Inflammatory macrophage treated with lipopolysaccharide for 4 hours (primary cell): ENCODE measurements at regions not wholly inside any gene's neighbourhood (a gene's known extent, or its start where the extent isn't known, plus 50 kb on each side); places are given as distances from the start of the nearest gene placed in this dataset.

Experiments used
- DNase-seq: peaks from one replicate; pipeline ENCODE4 v3.0.0-alpha.2; 2020

DNA sequence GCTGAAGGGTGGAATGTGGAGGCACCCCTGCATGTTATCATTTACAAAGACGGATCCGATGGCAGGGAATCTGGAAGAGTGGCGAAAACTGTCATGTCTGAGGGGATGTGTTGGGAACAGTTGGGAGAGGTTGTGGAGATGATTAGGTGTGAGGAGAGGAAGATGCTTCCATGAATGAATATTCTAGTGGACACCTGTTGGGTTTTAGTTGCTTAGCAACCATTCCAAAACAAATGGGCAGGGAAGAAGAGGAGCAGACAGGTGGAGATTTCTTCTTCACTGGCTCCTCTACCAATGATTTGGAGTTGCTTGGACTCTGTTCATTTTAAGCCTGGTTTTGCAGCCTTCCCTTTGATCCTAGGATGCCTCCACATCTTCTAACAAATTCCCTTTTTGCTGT lies 465.3 kb upstream of the CLINT1 start:
- DNase-seq = no peak

DNA sequence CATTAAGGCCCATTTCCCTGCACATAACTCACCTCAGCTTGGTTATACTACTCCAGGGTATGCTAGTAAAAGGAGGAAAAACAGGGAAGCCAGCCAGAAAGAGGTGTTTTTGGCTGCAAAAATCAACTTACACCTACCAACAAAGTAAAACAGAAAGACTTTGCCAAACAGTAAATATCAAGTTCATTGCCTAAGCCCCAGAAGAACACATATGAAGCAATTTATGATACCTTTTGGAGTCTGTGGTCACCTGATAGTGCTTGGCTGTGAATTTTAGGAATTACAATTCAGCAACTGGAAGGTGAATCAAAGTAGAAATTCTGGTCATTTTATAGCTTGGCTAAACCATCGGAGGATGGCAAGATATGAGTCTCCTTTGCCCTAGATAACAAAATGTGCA lies 463.7 kb upstream of the CLINT1 start:
- no peak for DNase-seq

DNA sequence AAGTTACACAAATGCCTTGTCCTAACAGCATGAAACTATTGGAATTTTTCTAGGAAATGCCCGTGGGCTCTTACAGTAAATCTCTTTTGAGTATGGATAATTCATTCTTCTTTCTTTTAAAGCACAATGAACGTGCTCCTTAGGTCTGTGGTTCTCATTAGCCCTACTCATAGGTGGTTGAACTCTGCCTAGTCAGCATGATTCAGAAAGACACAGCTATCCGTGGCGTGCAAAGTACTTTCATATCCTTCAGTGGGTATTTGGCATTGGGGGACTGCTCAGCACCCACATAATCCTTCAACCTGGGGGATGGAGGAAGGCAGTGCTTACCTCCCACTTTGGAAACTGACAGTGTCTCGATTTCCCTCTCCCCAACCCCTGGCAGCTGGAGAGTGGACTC lies 462.0 kb upstream of the CLINT1 start:
- no peak for DNase-seq

DNA sequence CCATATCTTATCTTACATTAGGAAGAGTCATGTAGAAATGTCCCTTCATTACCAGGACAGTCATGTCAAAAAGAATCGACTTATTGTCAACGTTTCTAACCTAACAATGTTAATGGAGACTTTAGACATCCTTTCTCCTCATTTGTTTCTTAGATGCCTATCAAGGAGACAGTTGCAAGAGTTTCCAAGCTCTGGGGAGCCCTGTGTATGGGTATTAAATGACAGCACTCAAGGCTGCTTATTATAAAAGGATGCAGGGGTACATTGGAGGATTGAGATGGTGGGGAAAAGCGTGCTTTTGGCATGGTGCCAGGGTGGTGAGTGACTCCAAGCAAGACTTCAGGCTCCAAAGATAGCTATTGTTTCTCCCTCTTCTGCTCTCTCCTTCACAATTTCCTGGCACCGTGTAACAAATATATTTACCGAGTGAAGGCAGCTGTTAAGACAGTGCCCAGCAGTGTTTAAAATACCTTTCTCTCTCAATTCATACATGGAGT lies 461.3 kb upstream of the CLINT1 start:
- DNase-seq = no peak

DNA sequence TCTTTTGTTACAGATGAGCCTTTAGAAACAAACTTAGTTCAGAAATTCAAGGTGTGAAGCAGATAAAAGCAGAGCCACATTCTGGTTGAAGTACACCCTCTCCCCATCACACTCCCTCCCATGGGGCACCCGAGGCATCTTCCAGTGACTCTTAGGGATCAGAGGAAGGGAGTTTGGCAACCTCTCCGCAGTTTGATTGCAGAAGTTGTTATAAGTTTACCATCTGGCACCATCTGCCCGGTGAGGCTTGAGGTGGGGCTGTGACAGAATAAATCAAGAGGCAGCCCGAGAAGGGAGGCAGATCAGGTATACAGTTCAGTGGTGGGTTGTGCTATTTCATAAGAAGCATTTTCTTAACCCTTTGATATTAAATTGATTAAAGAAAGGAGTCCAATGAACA lies 458.6 kb upstream of the CLINT1 start:
- DNase-seq = no peak

DNA sequence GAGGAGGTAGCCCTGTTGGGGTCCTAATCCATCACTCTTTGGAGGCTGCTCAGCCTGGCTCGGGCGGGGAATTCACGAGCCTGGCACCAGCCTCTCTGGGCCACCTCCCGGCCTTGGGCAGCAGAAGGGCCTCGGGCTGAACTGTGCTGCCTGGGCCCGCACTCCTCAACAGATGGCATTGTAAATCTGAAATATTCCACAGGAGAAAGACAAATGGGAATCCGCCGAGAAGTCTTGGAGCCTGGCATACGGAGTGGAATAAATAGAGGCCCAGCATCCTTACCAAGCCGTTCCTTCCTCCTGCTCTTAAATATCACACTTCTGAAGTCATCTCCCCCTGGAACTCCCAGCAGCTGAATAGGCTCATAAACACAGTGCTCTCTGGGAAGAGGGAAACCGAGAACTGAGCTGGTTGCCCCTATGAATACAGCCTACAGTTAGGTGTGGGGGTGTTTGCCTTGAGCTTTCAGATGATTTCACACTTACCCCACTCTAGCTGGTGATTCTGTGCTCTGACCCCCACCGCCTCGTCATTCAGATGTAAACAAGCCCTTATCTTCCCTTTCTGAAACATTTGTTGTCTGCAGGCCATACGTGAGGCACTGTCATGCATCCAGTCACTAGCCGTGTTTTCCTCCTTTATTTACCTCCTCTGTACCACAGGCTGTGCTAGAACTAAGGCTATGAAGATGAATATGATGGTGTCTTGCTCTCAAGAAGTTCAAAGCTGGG lies 455.0 kb upstream of the CLINT1 start:
- DNase-seq = no peak

DNA sequence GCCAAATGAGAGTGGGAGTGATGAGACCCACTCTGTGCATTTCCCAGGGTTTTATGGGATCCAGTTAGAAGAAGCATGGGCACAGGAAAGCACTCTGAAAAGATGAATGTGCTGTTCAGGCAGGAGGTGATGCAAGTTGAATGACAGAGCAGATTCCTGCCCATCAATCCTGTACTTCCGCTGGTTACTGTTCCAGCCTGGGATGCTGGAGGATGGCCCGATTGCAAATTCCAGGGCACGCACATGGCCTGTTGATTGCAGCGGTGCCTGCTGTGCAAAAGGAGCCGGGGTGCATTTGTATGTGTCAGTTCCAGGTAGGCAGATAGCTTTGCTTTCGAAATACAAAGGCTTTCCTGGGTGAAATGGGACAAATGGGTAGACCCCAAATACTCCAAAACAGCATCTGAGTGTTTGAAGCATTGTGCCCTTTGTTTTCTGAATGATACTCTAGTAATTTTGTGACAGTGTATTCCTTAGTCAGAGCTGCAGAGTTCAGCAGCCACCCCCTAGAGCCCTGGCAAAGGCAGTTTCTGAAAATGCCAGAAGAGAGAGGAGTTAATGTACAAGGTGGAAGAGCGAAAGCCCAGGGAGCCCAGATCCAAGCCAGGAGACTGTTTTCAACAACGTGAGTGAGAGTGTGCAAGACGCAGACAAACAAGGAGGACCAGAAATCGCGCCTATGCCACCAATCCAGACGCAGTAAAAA lies 454.2 kb upstream of the CLINT1 start:
- no peak for DNase-seq

DNA sequence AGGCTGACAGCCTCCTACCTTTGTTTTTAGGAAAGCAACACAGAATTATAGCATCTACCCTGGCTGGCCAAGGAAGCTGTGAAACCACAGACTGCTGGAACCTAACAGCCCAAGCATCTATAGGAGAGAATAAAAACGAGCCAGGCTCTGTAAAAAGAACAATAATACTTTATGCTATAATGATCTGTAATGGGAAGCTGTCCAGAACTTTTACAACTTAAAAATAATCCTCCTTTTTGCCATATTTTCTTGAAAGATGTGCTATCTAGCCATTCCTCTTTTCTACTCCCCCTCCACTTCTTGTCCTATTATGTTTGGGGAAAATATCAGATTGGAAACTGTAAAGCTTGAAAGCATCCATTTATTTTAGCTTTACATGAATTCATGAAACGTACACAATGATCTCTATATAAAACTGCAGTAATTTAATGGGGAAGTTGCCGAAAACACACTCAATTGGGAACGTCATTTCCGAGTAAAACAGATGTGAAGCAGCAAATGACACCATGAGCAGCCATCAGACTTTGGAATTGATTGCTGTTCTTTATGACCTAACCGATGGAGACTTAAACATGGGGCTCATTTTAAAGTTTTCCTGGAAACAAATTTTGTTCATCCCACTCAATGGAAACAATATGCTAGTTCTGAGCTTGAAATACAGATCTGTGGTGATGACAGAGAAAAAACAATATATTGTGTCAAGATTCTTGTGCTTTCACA lies 450.3 kb upstream of the CLINT1 start:
- no peak for DNase-seq

DNA sequence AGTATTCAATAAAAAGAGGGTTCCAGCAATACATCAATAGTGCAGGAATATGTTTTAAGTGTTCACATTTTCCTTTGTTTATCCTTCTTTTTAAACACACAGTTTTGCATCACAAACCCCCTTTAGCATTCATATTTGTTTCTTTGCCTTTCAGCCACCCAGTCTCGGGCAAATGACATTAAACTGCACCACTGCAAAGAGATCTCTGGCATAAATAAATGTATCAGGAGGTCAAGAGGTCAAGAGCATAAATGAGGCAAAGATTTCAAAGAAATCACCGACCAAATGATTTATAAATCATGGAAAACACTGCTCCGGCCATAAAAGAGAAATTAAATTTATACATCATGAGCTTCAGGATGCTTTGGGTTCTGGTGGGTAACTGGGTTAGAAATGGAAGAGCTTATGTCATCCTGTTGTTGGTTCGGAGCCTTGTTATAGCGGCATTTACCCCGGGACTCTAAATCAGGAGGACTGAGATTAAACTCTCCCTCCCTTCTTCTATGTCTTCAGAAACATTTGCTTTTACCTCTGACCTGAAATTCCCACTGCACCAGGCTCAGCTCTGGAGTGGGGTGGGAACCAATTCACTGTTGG lies 449.6 kb upstream of the CLINT1 start:
- no peak for DNase-seq

DNA sequence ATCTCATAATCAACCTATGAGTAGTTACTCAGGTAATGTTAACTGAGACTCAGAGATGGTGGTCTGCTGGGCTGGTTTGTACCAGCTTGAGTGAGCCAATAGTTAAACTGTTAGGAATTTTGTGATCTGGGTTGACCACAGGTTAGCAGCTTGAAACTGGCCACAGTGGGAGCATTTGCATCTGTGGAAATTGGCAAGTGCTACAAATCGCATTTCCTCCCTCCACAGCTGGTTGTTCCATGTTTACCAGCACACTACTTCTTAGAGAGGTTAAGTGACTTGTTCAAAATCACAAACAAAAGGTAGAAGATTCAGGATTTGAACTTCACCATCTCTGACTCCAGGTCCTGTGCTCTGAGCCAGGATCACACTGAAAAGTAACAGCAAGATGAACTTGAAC lies 446.9 kb upstream of the CLINT1 start:
- DNase-seq = no peak

DNA sequence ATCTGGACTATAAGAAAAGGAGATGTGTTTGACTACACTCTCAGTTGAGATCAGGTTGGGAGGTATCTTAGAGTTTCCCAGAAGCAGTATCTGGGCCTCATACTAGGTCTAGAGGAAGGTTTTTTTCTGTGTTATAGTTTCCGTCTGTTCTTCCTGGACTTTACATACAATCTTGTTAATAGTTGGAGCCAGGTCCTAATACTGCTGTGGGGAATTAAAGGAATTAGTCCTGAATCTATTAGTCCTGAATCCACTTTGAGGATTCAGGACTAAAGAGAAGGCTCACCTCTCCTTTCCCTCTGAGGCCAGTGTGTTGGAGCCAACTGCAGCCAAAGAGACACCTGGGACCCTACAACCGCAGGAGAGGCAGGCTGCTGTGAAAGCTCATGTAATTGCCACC lies 445.7 kb upstream of the CLINT1 start:
- DNase-seq = no peak

DNA sequence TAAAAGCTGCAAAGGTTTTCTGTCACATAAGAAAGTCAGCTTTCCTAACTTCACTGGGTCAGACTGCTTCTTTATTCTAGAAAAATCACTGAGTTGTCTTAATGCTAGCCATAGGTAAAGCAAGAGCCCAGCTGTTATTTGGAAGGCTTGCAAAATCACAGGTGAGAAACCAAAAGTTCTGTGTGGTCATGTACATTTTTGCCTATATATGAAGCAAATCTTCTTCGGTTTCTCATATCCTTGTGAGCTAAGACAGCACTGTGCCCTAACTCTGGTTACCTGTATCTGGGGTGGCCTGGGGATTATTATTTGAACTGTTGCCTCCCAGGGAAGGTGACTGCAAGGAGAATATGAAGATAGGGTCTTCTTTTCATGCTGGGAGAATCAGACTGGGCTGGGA lies 444.9 kb upstream of the CLINT1 start:
- no peak for DNase-seq

DNA sequence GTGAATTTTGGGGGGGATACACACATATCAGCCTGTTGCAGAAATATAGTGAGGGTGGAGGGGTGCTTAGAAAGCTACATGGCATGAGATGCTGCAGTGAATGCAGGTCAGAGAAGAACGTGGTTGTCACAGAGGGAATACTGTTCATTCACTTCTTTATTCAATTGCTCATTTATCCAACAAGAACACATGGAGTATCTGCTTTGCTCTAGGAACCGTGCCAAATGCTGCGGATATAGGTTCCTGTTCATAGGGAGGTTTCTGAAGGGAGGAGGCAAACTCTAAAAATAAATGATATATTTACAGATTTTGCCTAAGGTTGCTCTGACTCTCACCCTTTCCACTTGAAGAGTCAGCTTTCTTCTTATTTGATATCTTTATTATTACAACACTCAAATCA lies 444.3 kb upstream of the CLINT1 start:
- DNase-seq = no peak

DNA sequence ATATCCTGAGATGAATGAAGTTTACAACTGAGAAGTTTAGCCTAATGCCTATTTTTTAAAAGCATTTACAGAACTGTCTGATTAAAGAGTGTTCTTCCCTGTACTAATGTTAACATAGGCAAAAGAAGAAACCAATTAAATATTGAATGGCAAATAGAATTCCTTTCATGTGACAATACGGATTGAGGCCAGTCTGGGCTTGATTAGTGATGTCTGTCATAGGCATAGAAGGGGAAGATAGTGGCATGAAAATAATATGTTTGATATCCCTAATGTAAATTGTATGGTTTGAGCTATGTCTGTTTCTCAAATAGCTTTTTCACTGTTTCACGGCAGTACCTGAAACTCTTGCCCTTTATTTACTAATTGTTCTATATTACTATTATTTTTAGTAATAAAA lies 443.1 kb upstream of the CLINT1 start:
- DNase-seq = no peak

DNA sequence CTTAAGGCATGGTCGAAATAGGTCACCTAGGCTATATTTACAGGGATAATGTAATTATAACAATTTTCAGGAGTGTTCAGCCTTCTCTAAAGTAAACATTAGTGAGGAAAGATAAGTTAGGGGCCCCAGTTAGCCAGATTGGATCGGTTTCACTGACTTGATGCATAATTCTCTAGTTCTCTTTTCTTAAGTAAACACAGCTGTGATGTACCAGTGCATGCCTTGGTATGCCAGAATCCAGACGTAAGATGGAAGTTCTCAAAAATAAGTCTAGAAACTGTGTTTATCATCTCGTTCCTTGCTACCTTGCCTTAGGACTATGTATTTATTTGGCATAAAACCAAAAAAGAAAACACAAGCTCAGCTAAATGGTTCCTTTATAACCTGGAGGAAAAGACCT lies 442.2 kb upstream of the CLINT1 start:
- DNase-seq = no peak

DNA sequence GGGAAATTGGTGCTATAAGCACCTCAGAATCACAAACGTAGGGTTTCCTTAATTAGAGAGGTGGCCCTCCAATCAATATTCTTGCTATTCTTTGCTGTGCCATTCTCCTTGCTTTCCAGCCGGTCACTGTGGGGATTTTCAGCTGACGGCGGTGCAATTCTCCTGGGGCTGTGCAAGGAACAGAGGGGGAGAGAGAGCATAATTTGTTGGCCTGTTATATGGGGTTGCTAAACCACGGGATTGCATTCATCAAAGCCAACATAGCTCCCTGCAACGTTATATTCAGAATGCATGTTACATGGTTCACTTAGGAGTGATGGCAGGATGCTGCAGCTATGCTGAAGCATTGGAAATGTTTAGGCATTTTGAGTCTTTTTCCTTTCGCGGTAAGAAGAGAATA lies 441.3 kb upstream of the CLINT1 start:
- DNase-seq = no peak

DNA sequence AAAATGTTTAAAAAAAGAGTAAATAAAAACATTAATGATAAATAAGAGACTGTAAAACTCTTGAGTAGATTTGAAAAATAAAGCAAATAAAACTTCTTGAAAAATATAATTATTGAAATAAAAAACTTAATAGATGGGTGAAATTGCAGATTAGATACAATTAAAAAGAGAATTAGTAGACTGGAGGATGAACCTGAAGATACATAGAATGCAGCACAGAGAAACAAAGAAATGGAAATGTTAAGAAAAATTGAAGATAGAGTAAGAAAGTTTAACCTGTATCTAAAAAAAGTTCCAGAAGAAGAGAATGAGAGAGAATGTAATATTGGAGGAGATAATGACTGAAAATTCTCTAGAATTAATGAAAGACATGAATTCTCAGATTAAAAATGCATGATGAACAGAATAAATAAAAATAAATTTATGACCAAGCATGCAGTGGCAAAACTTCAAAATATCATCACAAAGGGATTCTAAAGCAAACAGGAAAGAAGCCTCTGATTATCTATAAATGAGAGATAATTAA lies 438.1 kb upstream of the CLINT1 start:
- no peak for DNase-seq

DNA sequence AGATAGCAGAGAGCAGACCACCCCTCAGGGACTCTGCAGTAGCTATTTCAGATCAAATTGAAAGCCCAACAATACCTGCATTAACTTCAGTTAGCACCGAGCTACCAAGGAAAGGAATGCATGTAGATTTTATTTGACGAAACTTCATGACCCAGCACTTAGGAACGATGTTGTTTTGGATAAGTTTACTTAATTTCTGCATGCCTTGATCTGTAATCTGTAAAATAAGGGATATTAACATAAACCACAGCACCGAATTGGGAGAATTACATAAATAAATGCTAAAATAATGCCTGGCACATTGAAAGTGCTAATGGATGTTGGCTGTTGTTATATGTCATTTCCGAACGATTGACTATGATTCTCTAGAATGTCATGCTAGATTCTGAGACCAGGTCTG lies 435.8 kb upstream of the CLINT1 start:
- no peak for DNase-seq

DNA sequence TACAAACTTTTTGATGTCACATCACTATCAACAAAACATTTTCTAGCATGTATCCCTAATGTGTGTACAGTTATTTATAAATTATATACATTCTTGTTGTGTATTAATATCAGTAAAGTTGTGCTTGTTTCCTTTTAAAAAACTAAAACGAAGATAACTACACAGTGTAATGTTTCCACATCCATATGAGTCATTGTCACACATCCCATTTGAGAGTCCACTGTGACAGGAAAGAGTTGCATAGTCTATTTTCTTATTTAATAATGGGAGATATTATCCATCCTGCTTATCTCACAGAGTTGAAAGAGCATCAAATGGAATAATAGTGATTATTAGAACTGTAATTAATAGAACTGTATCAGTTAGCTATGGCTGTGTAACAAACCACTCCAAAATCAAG lies 434.0 kb upstream of the CLINT1 start:
- peak; percentile 55 for DNase-seq

DNA sequence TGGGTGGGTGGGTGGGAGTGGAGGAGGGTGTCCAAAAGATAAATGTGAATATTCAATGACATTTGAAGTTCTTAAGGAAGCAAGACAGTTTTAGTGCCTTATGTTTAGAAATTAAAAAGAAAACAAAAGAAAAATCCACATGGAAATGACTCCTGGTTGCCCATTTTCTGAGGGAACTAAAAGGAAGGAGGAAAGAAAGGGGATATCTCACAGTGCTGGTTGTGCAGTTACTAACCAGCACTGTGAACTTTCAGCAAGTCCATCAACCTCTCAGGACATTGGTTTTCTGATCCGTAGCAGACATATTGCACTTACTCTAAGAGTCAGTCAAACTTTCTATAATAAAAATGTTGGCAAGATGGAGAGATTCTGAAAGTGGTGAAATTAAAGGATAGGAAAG lies 431.0 kb upstream of the CLINT1 start:
- DNase-seq = no peak

DNA sequence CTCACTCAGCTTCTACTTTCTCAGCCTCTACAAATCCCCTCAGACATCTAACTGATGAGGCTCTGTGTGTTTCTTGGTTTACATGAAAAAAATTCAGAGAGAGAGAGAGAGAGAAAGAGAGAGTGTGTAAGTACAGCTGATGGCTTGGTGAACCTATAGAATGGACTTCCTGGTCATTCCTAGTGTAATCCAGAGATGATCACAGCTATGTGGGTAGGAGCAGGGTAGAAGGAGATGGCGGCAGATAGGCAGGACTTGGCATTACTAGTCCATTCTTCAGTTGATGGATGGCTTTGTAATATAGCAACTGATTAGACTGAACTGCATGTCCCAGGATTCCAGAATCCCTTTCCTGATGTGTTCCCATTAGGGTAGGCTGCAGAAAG lies 429.3 kb upstream of the CLINT1 start:
- DNase-seq = no peak

DNA sequence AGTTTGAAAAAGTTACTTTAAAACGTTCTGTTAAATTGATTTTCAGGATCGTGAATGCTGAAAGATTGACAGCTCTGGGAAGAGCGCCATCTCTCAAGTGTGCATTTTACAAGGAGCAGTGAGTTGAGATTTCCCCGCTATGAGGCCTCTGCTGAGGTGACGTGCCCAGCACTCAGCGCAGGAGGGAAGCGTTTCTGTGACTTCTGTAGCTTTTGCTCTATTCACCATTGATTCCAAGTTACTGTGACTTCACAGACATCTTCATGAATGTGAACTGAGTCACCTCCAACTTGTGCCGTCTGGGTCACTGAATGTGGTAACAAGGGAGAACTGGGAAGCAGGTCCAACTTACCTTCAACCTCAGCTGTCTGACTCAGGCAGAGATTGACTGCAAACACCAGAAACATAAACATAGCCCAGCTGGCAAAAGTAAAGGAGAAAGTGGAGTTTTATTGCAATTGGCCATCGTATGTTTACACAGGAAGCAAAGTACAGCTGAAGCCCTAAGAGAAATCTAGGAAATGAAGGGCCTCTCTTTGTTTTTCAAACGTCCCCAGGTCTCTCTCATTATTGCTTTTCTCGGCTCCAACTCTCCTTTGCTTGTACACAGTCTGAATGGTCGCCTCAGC lies 428.8 kb upstream of the CLINT1 start:
- no peak for DNase-seq

DNA sequence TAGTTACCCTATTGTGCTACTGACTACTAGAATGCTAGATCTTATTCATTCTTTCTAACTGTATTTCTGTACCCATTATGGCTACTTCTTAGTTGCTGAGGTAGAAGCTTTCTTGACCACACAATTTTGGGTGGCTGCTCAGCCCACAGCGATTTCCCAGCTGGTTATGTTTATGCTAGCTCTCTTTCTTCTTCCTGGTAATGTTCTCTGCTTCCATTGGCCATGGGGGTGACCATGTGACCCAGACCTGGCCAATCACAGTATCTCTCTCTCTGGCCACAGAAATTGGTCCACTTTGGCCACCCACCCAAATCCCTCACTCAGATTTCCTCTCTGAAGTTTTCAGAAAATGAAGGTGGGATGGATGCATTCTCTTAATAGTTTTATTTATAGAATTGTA lies 427.9 kb upstream of the CLINT1 start:
- no peak for DNase-seq
